ENCODE measurements at regions not wholly inside any gene's neighbourhood (a gene's known extent, or its start where the extent isn't known, plus 50 kb on each side); places are given as distances from the start of the nearest gene placed in this dataset.

DNA sequence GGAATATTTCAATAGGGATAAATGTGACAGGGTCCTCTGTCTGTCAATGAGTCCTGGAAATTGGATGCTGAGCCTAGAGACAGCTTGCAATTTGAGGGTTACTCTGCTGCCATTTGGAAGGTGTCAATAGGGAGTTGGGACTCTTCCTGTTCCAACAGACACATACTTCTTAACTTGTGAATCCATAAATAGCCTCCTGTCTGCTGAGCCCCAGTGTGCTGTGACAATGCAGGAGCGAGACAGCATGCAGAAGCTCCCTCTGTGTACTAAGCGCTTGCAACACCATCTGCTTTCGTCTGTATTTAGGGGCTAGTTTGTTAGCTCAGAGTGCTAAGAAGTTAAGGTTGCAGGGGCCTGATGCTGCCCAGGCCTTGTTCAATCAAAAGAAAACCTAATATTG lies 58.5 kb upstream of the GPR12 start:
- no peak for TF ChIP-seq CTCF (IDR thresholded peaks at IDR 0.05)
- TF ChIP-seq POLR2A (IDR thresholded peaks at IDR 0.05): no peak
